GM19328 (cell line): ENCODE measurements at regions not wholly inside any gene's neighbourhood (a gene's known extent, or its start where the extent isn't known, plus 50 kb on each side); places are given as distances from the start of the nearest gene placed in this dataset.
A peak's percentile ranks its signal among the peaks of the same experiment; 100 is the strongest.

Source experiments
- ATAC-seq: cut with Tn5 transposase; IDR thresholded peaks from one replicate; pipeline ENCODE4 v1.9.1; 2021; ENCODE audit warnings: mild to moderate bottlenecking, moderate library complexity; ENCODE audit not compliant: unreplicated experiment

GRCh38 chr21:24935991-24936390 is 671.3 kb downstream of the MRPL39 start:
- no peak for ATAC-seq

- no peak for ATAC-seq
Observed at GRCh38 chr21:24910591-24910990, 696.7 kb downstream of the MRPL39 start.

DNA sequence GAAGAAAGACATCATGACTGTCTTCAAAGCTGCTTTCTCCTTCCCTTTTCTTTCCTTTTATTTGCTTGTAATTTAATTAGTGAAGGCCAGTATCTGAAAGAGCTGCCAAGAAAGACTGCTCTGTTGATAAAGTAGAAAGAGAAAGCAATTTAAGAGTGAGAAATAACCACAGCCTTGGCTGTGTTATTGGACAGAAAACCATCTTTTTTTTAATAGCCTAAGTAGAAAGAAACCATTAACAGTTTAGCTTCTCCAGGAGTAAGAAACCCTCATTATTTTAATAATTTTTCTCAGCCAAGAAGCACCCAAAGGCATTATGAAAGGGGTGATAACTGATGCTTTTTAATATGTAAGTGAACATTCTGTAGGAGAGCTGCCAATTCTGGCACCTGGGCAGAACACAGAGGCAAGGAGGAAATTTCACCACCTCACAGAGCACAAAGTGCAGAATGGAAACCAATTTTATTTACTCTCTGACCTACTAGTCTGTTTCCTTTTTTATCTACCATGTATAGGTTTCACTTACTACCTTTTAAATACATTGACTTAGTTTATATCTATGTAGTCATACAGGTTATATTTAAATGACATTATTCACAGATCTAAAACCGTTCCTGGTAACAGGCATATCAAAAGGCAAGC is 703.2 kb downstream of the MRPL39 start:
- ATAC-seq = peak; percentile 58

DNA sequence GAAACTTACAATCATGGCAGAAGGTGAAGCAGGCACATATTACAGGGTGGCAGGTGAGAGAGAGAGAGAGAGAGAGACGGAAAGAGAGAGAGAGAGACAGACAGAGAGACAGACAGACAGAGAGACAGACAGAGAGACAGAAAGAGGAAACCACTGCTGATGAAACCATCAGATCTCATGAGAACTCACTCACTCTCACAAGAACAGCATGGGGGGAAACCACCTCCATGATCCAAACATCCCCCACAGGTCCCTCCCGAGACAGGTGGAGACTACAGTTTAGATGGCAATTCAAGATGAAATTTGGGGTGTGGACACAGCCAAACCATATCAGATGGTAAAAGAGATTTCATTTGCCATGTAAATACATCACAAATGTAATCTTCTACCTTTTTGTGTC is 708.1 kb downstream of the MRPL39 start:
- peak; percentile 41 for ATAC-seq

GRCh38 chr21:24897883-24898282 is 709.4 kb downstream of the MRPL39 start:
- ATAC-seq = no peak

DNA sequence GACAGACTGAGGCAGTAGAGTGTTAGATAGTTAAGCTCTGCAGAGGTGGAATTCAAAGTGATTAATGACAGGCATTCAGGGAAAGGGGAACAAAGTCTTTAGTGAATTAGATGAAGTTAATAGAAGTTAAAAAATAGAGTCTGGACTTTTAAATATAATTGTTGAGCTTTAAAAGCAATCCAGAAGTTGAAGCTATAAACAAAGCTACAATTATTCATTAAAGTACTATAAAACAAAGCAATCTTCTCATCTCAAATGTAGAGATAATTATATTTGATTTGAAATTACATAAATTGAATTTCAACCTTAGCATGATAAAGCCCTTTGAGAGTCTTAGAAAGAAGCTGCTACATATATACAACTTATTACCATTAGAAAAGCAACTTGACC is 710.6 kb downstream of the MRPL39 start:
- no peak for ATAC-seq

GRCh38 chr21:24895885-24896734 is 711.2 kb downstream of the MRPL39 start:
- peak; percentile 74 for ATAC-seq

DNA sequence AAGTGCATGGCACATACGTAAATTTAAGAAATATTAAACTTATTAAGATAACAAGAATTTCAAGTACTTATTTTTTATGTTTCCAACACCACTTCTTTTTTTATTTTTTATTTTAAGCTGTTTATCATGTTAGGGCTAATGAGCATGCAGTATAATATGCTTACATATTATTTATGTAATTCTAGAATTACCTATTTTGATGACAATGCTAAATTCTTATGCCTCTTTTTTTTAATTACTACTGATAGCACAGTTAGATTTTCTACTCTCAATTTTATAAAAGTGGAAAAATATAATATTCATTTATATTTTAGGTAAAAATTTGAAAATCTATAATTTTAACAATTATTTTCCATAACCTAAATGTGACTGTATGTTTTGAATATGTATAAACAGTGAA is 713.0 kb downstream of the MRPL39 start:
- ATAC-seq = no peak

DNA sequence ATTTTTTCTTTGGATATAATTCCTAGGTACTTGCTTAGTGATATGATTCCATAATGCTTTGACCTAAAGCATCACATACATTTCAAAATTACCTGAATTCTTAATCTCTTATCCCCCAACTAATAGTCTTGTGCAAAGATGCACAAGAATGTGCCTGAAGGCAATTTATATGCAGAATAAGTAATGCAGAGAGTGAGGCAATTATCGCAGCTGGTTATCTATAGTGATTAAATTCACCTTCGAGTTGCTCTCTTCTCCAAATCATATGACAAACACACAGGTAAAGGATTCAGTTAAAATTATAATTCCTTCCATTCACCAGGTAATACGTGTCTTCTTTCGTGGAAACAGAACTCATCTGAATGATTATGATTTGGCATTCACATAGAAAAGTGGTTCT is 717.3 kb downstream of the MRPL39 start:
- no peak for ATAC-seq

- ATAC-seq = no peak
Observed at GRCh38 chr21:24881506-24881905, 725.8 kb downstream of the MRPL39 start.

DNA sequence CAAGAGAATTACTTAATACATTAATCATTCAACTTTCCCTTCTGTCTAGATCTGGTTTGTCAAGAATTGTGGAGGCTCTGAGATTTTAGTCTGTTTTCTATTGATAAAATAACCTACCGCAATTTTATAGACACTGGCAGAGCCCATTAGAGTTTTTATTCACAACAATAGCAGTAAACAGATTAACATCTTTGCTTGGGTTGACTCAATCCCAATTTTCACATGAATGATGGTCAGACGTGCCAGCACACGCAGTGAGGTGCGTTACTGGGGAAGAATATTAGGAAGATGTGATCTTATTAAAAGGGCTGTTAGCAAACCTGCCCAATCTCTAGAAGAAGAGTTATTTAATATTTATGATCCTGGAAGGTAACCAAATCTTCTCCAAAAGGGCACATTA is 736.6 kb downstream of the MRPL39 start:
- no peak for ATAC-seq

- ATAC-seq = no peak
Observed at GRCh38 chr21:24869862-24870261, 737.4 kb downstream of the MRPL39 start.

DNA sequence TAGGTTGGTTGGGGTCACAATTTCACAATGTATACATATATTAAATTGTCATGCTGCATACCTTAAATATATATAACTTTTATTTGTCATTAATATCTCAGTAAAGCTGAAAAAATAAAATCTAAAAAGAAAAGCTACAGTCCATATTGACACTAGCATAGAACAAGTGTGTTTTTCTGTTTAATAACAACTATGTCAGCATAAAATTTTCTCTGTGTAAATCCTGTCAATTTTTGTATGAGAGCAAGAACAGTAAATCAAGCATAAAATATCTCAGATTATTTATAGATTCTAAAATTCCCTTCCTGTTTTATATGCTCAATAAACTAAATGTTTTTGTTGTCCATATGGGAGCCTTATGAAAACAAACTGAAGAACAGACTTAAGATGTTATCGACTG is 739.2 kb downstream of the MRPL39 start:
- no peak for ATAC-seq

- no peak for ATAC-seq
Observed at GRCh38 chr21:24861471-24861870, 745.8 kb downstream of the MRPL39 start.

- no peak for ATAC-seq
Observed at GRCh38 chr21:24856326-24856725, 751.0 kb downstream of the MRPL39 start.

DNA sequence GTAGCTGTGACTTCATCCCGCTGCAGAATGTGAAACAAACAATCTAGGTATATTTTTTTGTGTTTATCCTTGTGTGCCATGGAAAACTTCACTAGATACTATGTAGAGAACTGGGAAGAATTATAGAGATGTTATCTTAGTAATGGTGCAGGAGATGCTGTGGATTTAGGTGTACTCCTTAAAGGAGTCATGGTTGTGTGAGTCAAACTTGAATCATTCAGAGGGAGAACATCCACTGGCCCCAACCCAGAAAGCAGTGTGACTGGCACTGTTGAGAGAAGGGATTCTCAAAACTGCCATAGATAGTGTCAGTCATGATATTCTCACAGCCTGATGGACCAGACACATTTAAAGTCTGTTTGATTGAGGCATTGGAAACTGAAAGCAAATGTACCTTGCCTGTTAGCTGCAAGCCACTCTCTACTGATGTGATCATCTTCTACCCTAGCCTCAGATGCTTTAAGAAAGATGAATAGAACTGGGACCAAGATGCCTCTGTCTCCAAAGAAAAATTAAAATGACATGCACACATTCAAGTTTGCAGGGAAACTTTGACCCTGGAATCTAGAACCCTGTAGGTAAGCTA is 754.6 kb downstream of the MRPL39 start:
- ATAC-seq = no peak

GRCh38 chr21:24850121-24850520 is 757.2 kb downstream of the MRPL39 start:
- ATAC-seq = no peak

- ATAC-seq = no peak
Observed at GRCh38 chr21:24844671-24845070, 762.6 kb downstream of the MRPL39 start.

- no peak for ATAC-seq
Observed at GRCh38 chr21:24840287-24840686, 767.0 kb downstream of the MRPL39 start.

- ATAC-seq = no peak
Observed at GRCh38 chr21:24832961-24833360, 774.3 kb downstream of the MRPL39 start.

DNA sequence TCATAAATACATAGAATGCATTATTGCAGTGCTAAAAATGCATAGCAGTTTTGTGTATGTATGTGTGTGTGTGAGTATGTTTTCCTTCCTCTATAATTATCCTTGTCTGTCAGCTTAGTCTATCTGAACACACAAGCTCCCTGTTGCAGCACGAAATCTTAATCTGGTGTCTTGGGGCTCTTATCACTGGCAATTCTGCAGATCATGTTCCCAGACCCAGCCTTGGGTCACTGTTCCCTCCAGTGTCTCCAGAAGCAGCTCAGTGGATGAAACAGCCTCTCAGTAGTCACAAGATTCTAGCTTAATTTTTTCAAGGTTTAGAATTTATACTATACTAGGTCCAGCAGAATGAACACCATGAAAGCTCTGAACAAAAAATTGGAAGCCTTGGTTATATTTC is 777.9 kb downstream of the MRPL39 start:
- no peak for ATAC-seq

GRCh38 chr21:24826822-24827221 is 780.5 kb downstream of the MRPL39 start:
- ATAC-seq = no peak
